K562 (cell line): ENCODE measurements at regions not wholly inside any gene's neighbourhood (a gene's known extent, or its start where the extent isn't known, plus 50 kb on each side); places are given as distances from the start of the nearest gene placed in this dataset.

ENCODE experiments used
- ATAC-seq: fragments of 200-7000 bp; cut with Tn5 transposase; 3 replicates; pipeline ENCODE4 v1.9.1; 2020; ENCODE audit warnings: moderate library complexity
- BruUV-seq: library from RNA; stranded (reverse); fragments of 400-500 nt; replicated peaks from 2 replicates; lab custom pipeline; 2021; lab: Mats Ljungman, UMichigan
- CTCF ChIA-PET: fragments of 300-600 bp; formaldehyde crosslinking; extraction: SDS; loops from one replicate; lab custom pipeline; 2021; ENCODE audit warnings: low intra/inter-chr PET ratio; lab: Yijun Ruan, JAX
- POLR2A ChIA-PET: fragments of 300-600, 350-650 bp; sonication (Branson Sonifier 250); formaldehyde crosslinking; extraction: SDS; loops from one replicate; lab custom pipeline; 2021; ENCODE audit warnings: antibody characterized with exemption, inconsistent platforms; lab: Yijun Ruan, JAX
- DNase-seq, 4 experiments: peaks; one replicate each; pipeline versions ENCODE4 v3.0.0 to v3.0.0-alpha.2; 2011 to 2018; ENCODE audit warnings: low spot score in 3 of 4, mixed read lengths in 3 of 4; ENCODE audit errors: extremely low read depth in 1 of 4
- FAIRE-seq: peaks from 2 replicates; lab custom pipeline; 2011; peaks lifted over from hg19 to GRCh38; lab: Jason Lieb, UNC
- H2AFZ ChIP-seq: 2 replicates; pipeline ENCODE4 v1.6.0; 2011; ENCODE audit warnings: low read depth, low read length, control low read depth, inconsistent platforms
- H3K27ac ChIP-seq: fragments of 200-600 bp; 3 replicates; pipeline ENCODE4 v1.8.0; 2011; ENCODE audit warnings: low read depth, mild to moderate bottlenecking, control low read depth, inconsistent platforms, low read length, moderate library complexity, mixed read lengths; ENCODE audit errors: extremely low read depth
- H3K27me3 ChIP-seq, 2 experiments: fragments of 300-600 bp in 1 of 2; 2 replicates in 1 of 2; 3 replicates in 1 of 2; pipeline versions ENCODE4 v1.6.0 to v1.8.0; 2011; ENCODE audit warnings: inconsistent platforms in 2 of 2, low read length in 2 of 2, mild to moderate bottlenecking in 1 of 2, mixed read lengths in 1 of 2, moderate library complexity in 1 of 2; ENCODE audit not compliant: control insufficient read depth in 2 of 2, insufficient read depth in 2 of 2
- H3K36me3 ChIP-seq: fragments of 300-600 bp; 3 replicates; pipeline ENCODE4 v1.8.0; 2011; ENCODE audit warnings: mild to moderate bottlenecking, low read length, inconsistent platforms; ENCODE audit not compliant: control insufficient read depth, insufficient read depth
- H3K4me1 ChIP-seq, 2 experiments: fragments of 200-600 bp in 1 of 2; replicated peaks in 1 of 2; 2 replicates in 1 of 2; 3 replicates in 1 of 2; pipeline versions ENCODE4 v1.5.1 to v1.8.0; 2011; ENCODE audit warnings: inconsistent platforms in 2 of 2, low read length in 2 of 2, mild to moderate bottlenecking in 1 of 2, mixed read lengths in 1 of 2, moderate library complexity in 1 of 2; ENCODE audit not compliant: control insufficient read depth in 2 of 2, insufficient read depth in 2 of 2
- H3K4me2 ChIP-seq: 2 replicates; pipeline ENCODE4 v1.6.1; 2011; ENCODE audit warnings: low read length, control low read depth, inconsistent platforms, mixed read lengths; ENCODE audit not compliant: insufficient read depth
- H3K4me3 ChIP-seq: fragments of 200-600 bp; sonication (generic), shearing (Covaris generic); 2 replicates; pipeline ENCODE4 v1.5.1; 2016; ENCODE audit warnings: control low read depth, inconsistent platforms
- H3K79me2 ChIP-seq: fragments of 200-600 bp; 3 replicates; pipeline ENCODE4 v1.8.0; 2011; ENCODE audit warnings: low read length, inconsistent platforms; ENCODE audit not compliant: control insufficient read depth, insufficient read depth
- H3K9ac ChIP-seq, 2 experiments: 2 replicates each; pipeline versions ENCODE4 v1.6.0 to v1.6.1; 2011; ENCODE audit warnings: low read depth in 2 of 2, low read length in 2 of 2, control low read depth in 1 of 2, inconsistent platforms in 1 of 2, mild to moderate bottlenecking in 1 of 2, mixed read lengths in 1 of 2; ENCODE audit not compliant: insufficient read depth in 1 of 2
- H3K9me1 ChIP-seq: one replicate; pipeline ENCODE4 v1.6.0; 2011; ENCODE audit warnings: inconsistent platforms, mild to moderate bottlenecking, low read length, moderate library complexity; ENCODE audit not compliant: control insufficient read depth, insufficient read depth
- H3K9me3 ChIP-seq: replicated peaks from 2 replicates; pipeline ENCODE4 v1.5.1; 2011; ENCODE audit warnings: low read depth, low read length, inconsistent platforms; ENCODE audit not compliant: control insufficient read depth, insufficient read depth
- H4K20me1 ChIP-seq: replicated peaks from 2 replicates; pipeline ENCODE4 v1.6.1; 2011; ENCODE audit warnings: low read length, inconsistent platforms, mixed read lengths; ENCODE audit not compliant: control insufficient read depth, insufficient read depth
- ATF1 ChIP-seq, 2 experiments: fragments of 450-650 bp in 1 of 2; IDR thresholded peaks; 2 replicates each; pipeline ENCODE4 v1.6.1; 2016; ENCODE audit warnings: missing compliant biosample characterization in 1 of 2, missing genetic modification characterization in 1 of 2
- C11orf30 ChIP-seq: fragments of 450-650 bp; IDR thresholded peaks from 2 replicates; pipeline ENCODE4 v1.6.1; 2016; ENCODE audit warnings: low read depth, mild to moderate bottlenecking
- EP300 ChIP-seq: IDR thresholded peaks from 2 replicates; pipeline ENCODE4 v1.6.1; 2012; ENCODE audit warnings: low read length, improper control_type of control experiment
- EP400 ChIP-seq: fragments of 450-650 bp; IDR thresholded peaks from 2 replicates; pipeline ENCODE4 v1.6.1; 2017; ENCODE audit warnings: antibody characterized with exemption, mild to moderate bottlenecking, moderate library complexity
- HDAC2 ChIP-seq: fragments of 450-650 bp; IDR thresholded peaks from 2 replicates; pipeline ENCODE4 v1.6.1; 2016; ENCODE audit warnings: mild to moderate bottlenecking
- MAZ ChIP-seq, 2 experiments: fragments of 450-650 bp in 1 of 2; sonication (generic) in 1 of 2; formaldehyde crosslinking; IDR thresholded peaks in 1 of 2; conservative IDR thresholded peaks in 1 of 2; 2 replicates each; pipeline versions ENCODE4 v1.4.0 to v1.5.0; 2020; ENCODE audit warnings: mild to moderate bottlenecking in 1 of 2, missing genetic modification reagents in 1 of 2
- MTA2 ChIP-seq: fragments of 450-650 bp; IDR thresholded peaks from 2 replicates; pipeline ENCODE4 v1.6.1; 2016; ENCODE audit warnings: low read depth
- MYNN ChIP-seq, 2 experiments: sonication (generic); formaldehyde crosslinking in 1 of 2; IDR thresholded peaks; 2 replicates each; pipeline versions ENCODE4 v1.5.0 to v1.6.1; 2016 to 2020; ENCODE audit warnings: antibody characterized with exemption in 1 of 2, missing genetic modification reagents in 1 of 2
- NFE2 ChIP-seq: IDR thresholded peaks from 2 replicates; pipeline ENCODE4 v1.6.1; 2014; ENCODE audit warnings: antibody characterized with exemption, low read depth
- RNF2 ChIP-seq: sonication (generic); IDR thresholded peaks from 2 replicates; pipeline ENCODE4 v1.6.1; 2016
- SMAD4 ChIP-seq: fragments of 250-450 bp; sonication (Bioruptor Pico); conservative IDR thresholded peaks from 2 replicates; pipeline ENCODE4 v1.8.0; 2021; ENCODE audit warnings: inconsistent platforms, mild to moderate bottlenecking, moderate library complexity
- SMARCE1 ChIP-seq: fragments of 450-650 bp; IDR thresholded peaks from 2 replicates; pipeline ENCODE4 v1.7.1; 2016; ENCODE audit warnings: mild to moderate bottlenecking
- TAF7 ChIP-seq: fragments of 450-650 bp; IDR thresholded peaks from 2 replicates; pipeline ENCODE4 v1.6.1; 2016; ENCODE audit warnings: missing genetic modification characterization, missing compliant biosample characterization
- TCF3 ChIP-seq: sonication (generic); formaldehyde crosslinking; IDR thresholded peaks from 2 replicates; pipeline ENCODE4 v1.4.0; 2020; ENCODE audit warnings: mild to moderate bottlenecking, missing genetic modification reagents
- ZNF134 ChIP-seq: fragments of 250-450 bp; sonication (Bioruptor Pico); conservative IDR thresholded peaks from 2 replicates; pipeline ENCODE4 v1.4.0; 2020
- ZNF175 ChIP-seq: fragments of 200-800 bp; sonication (Bioruptor generic); IDR thresholded peaks from 2 replicates; pipeline ENCODE4 v1.6.1; 2016; ENCODE audit warnings: low read depth, mild to moderate bottlenecking, missing genetic modification characterization, missing compliant biosample characterization
- ZNF277 ChIP-seq: fragments of 250-450 bp; sonication (Bioruptor Pico); IDR thresholded peaks from 2 replicates; pipeline ENCODE4 v1.8.0; 2022; ENCODE audit warnings: inconsistent platforms, mild to moderate bottlenecking, moderate library complexity, borderline replicate concordance
- ZNF583 ChIP-seq: fragments of 250-450 bp; sonication (Bioruptor Pico); IDR thresholded peaks from 2 replicates; pipeline ENCODE4 v1.4.0; 2020
- WGBS: fragments of 100-300 bp; shearing (Covaris generic); methylation state at CpG from one replicate; pipeline ENCODE4 v1.1.6; 2016; ENCODE audit warnings: low coverage, mixed read lengths; ENCODE audit not compliant: insufficient coverage; ENCODE audit errors: missing lambda C conversion rate; 5-methylcytosine and 5-hydroxymethylcytosine counted together
- in situ Hi-C: fragments of 300-500 bp; cut with MboI; formaldehyde crosslinking; loops from 4 replicates; pipeline ENCODE4 v1.15.0; 2018; ENCODE audit warnings: inconsistent platforms, mixed read lengths
- intact Hi-C: fragments of 100-400 bp; cut with micrococcal nuclease; formaldehyde crosslinking; loops from 2 replicates; pipeline ENCODE4 v1.14.2; 2022
- TF ChIP-seq, protein P1 (sequence below): fragments of 450-650 bp; IDR thresholded peaks from 2 replicates; pipeline ENCODE4 v1.6.1; 2016; ENCODE audit warnings: missing biosample characterization, missing genetic modification characterization

- ATAC-seq, result peak; percentile 73
- BruUV-seq, result no TSS peak
- H3K79me2 ChIP-seq, result no peaks in the 10 kb centered on the region
- peak overlapping the region; percentile 29 for H2AFZ ChIP-seq
- in situ Hi-C loops (no loop called here), intact Hi-C loops (no loop called here)
- H3K36me3 ChIP-seq, result no peaks in the 10 kb centered on the region
- H3K9ac ChIP-seq, result no peak overlapping the region
- no peak for DNase-seq
- peak overlapping the region; percentile 20; the same call in 1 of the 2 replicates for H3K4me2 ChIP-seq
- no peaks in the 10 kb centered on the region for H3K9me1 ChIP-seq
- WGBS, result 28% methylated on average over 10 of the region's 10 CpGs
- H4K20me1 ChIP-seq, result no peaks in the 10 kb centered on the region
- CTCF ChIA-PET, result no interaction called here
- H3K27me3 ChIP-seq, result peaks cover 10 to 13% of the 10 kb centered on the region in 2 experiments; a peak in 3 of 5 replicates
- H3K9me3 ChIP-seq, result no peaks in the 10 kb centered on the region
- no peak for FAIRE-seq
- peak overlapping the region; percentile 1; the same call in 1 of the 3 replicates for H3K27ac ChIP-seq
- H3K4me3 ChIP-seq, result no peak overlapping the region
- POLR2A ChIA-PET, result interaction anchor here (0.7 kb wide), 1 partner anchor 295 kb away, joined by 3 read pairs; no protein-coding TSS in a partner anchor
- H3K4me1 ChIP-seq, result peaks cover 0 to 17% of the 10 kb centered on the region in 2 experiments; a peak in 3 of 5 replicates
- TF ChIP-seq NFE2, result peak; percentile 70
- peak; percentile 63 for TF ChIP-seq ZNF583 (CRISPR knock-in tag)
- peak; percentile 38; the same call in 1 of the 2 replicates for TF ChIP-seq SMAD4 (CRISPR knock-in tag)
- TF ChIP-seq MAZ (CRISPR knock-in tag; conservative IDR thresholded peaks at IDR 0.05 in 1 of 2, IDR thresholded peaks at IDR 0.05 in 1 of 2), result peak in 1 of 2 experiments; percentile 43; a peak in 1 of 4 replicates
- peak; percentile 58 for TF ChIP-seq EP400
- TF ChIP-seq ZNF277 (CRISPR knock-in tag), result no peak
- no peak for TF ChIP-seq TCF3 (CRISPR knock-in tag)
- peak; percentile 27; the same call in 1 of the 2 replicates for TF ChIP-seq SMARCE1
- 0 out of 2 replicates have a peak, but pooled peaks have one; percentile 17 for TF ChIP-seq HDAC2
- TF ChIP-seq, protein P1, sequence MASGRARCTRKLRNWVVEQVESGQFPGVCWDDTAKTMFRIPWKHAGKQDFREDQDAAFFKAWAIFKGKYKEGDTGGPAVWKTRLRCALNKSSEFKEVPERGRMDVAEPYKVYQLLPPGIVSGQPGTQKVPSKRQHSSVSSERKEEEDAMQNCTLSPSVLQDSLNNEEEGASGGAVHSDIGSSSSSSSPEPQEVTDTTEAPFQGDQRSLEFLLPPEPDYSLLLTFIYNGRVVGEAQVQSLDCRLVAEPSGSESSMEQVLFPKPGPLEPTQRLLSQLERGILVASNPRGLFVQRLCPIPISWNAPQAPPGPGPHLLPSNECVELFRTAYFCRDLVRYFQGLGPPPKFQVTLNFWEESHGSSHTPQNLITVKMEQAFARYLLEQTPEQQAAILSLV (tag), result peak; percentile 50; the same call in 1 of the 2 replicates
- TF ChIP-seq ZNF175 (CRISPR knock-in tag), result peak; percentile 59; the same call in 1 of the 2 replicates
- no peak for TF ChIP-seq ATF1 (CRISPR knock-in tag; IDR thresholded peaks at IDR 0.05)
- peak; percentile 34; the same call in 1 of the 2 replicates for TF ChIP-seq ATF1 (tag; IDR thresholded peaks at IDR 0.05)
- 0 out of 2 replicates have a peak, but pooled peaks have one; percentile 47 for TF ChIP-seq TAF7 (tag)
- no peak for TF ChIP-seq MYNN (IDR thresholded peaks at IDR 0.05)
- no peak for TF ChIP-seq MYNN (CRISPR knock-in tag; IDR thresholded peaks at IDR 0.05)
- TF ChIP-seq RNF2, result peak; percentile 8; the same call in 1 of the 2 replicates
- TF ChIP-seq ZNF134, result no peak
- TF ChIP-seq MTA2, result no peak
- peak; percentile 50; the same call in 1 of the 2 replicates for TF ChIP-seq EP300
- peak; percentile 32; the same call in 1 of the 2 replicates for TF ChIP-seq C11orf30
These were observed 96.1 kb upstream of the MKLN1 start for GRCh38 chr7:131231381-131232220.
